IMR-90 (cell line): ENCODE measurements at regions not wholly inside any gene's neighbourhood (a gene's known extent, or its start where the extent isn't known, plus 50 kb on each side); places are given as distances from the start of the nearest gene placed in this dataset.

Source experiments
- ATAC-seq: fragments of 200-7000 bp; cut with Tn5 transposase; 2 replicates; pipeline ENCODE4 v1.9.1; 2020; ENCODE audit warnings: low read depth, mild to moderate bottlenecking, moderate library complexity
- BruUV-seq: library from RNA; stranded (reverse); fragments of 400-500 nt; replicated peaks from 2 replicates; lab custom pipeline; 2021; lab: Mats Ljungman, UMichigan
- CTCF ChIA-PET: fragments of 300-600 bp; formaldehyde crosslinking; extraction: SDS; loops from one replicate; lab custom pipeline; 2021; ENCODE audit warnings: antibody characterized with exemption; lab: Yijun Ruan, JAX
- POLR2A ChIA-PET: fragments of 300-600 bp; sonication (Branson Sonifier 250); formaldehyde crosslinking; loops from one replicate; lab custom pipeline; 2022; ENCODE audit warnings: antibody characterized with exemption; ENCODE audit not compliant: unreplicated experiment; lab: Charles Lee
- DNase-seq: peaks from one replicate; pipeline ENCODE4 v3.0.0; 2013
- H2AFZ ChIP-seq: replicated peaks from 2 replicates; pipeline ENCODE3; 2013; ENCODE audit warnings: low read length, mild to moderate bottlenecking; ENCODE audit not compliant: poor library complexity
- H2AK5ac ChIP-seq: 2 replicates; pipeline ENCODE4 v1.6.1; 2013; ENCODE audit warnings: low read depth, low read length, inconsistent platforms
- H2AK9ac ChIP-seq: replicated peaks from 2 replicates; pipeline ENCODE3; 2013; ENCODE audit warnings: mild to moderate bottlenecking, low read depth, low read length, moderate library complexity; ENCODE audit not compliant: poor library complexity
- H2BK120ac ChIP-seq: 2 replicates; pipeline ENCODE4 v1.6.1; 2013; ENCODE audit warnings: low read depth, low read length, inconsistent platforms
- H2BK15ac ChIP-seq: 3 replicates; pipeline ENCODE4 v1.6.1; 2013; ENCODE audit warnings: low read depth, low read length, inconsistent platforms
- H2BK20ac ChIP-seq: 2 replicates; pipeline ENCODE4 v1.6.1; 2013; ENCODE audit warnings: low read depth, mild to moderate bottlenecking, inconsistent platforms, low read length, moderate library complexity
- H2BK5ac ChIP-seq: 2 replicates; pipeline ENCODE4 v1.6.1; 2013; ENCODE audit warnings: mild to moderate bottlenecking, low read depth, low read length, inconsistent platforms; ENCODE audit not compliant: poor library complexity, severe bottlenecking
- H3K14ac ChIP-seq: replicated peaks from 2 replicates; pipeline ENCODE4 v1.6.1; 2013; ENCODE audit warnings: low read depth, low read length, inconsistent platforms
- H3K18ac ChIP-seq: 2 replicates; pipeline ENCODE4 v1.6.1; 2013; ENCODE audit warnings: low read depth, low read length, control low read depth
- H3K23ac ChIP-seq: 2 replicates; pipeline ENCODE4 v1.6.1; 2013; ENCODE audit warnings: low read depth, low read length, inconsistent platforms
- H3K27ac ChIP-seq: 2 replicates; pipeline ENCODE4 v1.5.1; 2013; ENCODE audit warnings: mild to moderate bottlenecking, control low read depth, low read length; ENCODE audit not compliant: insufficient read depth
- H3K27me3 ChIP-seq: 2 replicates; pipeline ENCODE4 v1.6.1; 2013; ENCODE audit warnings: low read length; ENCODE audit not compliant: control insufficient read depth, insufficient read depth
- H3K36me3 ChIP-seq: 2 replicates; pipeline ENCODE4 v1.6.1; 2013; ENCODE audit warnings: low read length, mixed read lengths; ENCODE audit not compliant: control insufficient read depth, insufficient read depth
- H3K4ac ChIP-seq: 2 replicates; pipeline ENCODE4 v1.6.1; 2013; ENCODE audit warnings: low read depth, low read length, inconsistent platforms
- H3K4me1 ChIP-seq: 2 replicates; pipeline ENCODE4 v1.6.1; 2013; ENCODE audit warnings: low read length, mixed read lengths; ENCODE audit not compliant: control insufficient read depth, insufficient read depth
- H3K4me2 ChIP-seq: 2 replicates; pipeline ENCODE4 v1.6.1; 2013; ENCODE audit warnings: low read depth, mild to moderate bottlenecking, control low read depth, low read length, moderate library complexity
- H3K4me3 ChIP-seq: 2 replicates; pipeline ENCODE4 v1.5.1; 2013; ENCODE audit warnings: low read depth, mild to moderate bottlenecking, control low read depth, low read length, moderate library complexity; ENCODE audit not compliant: insufficient read depth
- H3K56ac ChIP-seq: 2 replicates; pipeline ENCODE4 v1.6.1; 2013; ENCODE audit warnings: low read length, inconsistent platforms; ENCODE audit not compliant: insufficient read depth; ENCODE audit errors: extremely low read depth
- H3K79me1 ChIP-seq, 2 experiments: 2 replicates each; pipeline ENCODE4 v1.6.1; 2013; ENCODE audit warnings: low read length in 2 of 2, inconsistent platforms in 1 of 2, low read depth in 1 of 2
- H3K9ac ChIP-seq: 2 replicates; pipeline ENCODE4 v1.6.1; 2013; ENCODE audit warnings: low read depth, low read length, control low read depth
- H3K9me1 ChIP-seq: 2 replicates; pipeline ENCODE4 v1.6.1; 2013; ENCODE audit warnings: low read length, inconsistent platforms; ENCODE audit not compliant: insufficient read depth
- H3K9me3 ChIP-seq: 2 replicates; pipeline ENCODE4 v1.6.1; 2013; ENCODE audit warnings: low read length; ENCODE audit not compliant: control insufficient read depth, insufficient read depth
- H4K20me1 ChIP-seq: 2 replicates; pipeline ENCODE4 v1.6.1; 2013; ENCODE audit warnings: low read length, inconsistent platforms; ENCODE audit not compliant: insufficient read depth
- H4K5ac ChIP-seq: 2 replicates; pipeline ENCODE4 v1.6.1; 2013; ENCODE audit warnings: mild to moderate bottlenecking, low read depth, low read length, control low read depth
- H4K8ac ChIP-seq, 2 experiments: 2 replicates each; pipeline ENCODE4 v1.6.1; 2013; ENCODE audit warnings: low read depth in 2 of 2, low read length in 2 of 2, control low read depth in 1 of 2, inconsistent platforms in 1 of 2
- H4K91ac ChIP-seq: 2 replicates; pipeline ENCODE4 v1.6.1; 2013; ENCODE audit warnings: low read depth, low read length, inconsistent platforms; ENCODE audit not compliant: insufficient read depth
- BHLHE40 ChIP-seq: fragments of 150-350 bp; IDR thresholded peaks from 2 replicates; pipeline ENCODE4 v1.6.1; 2016; ENCODE audit warnings: mild to moderate bottlenecking, low read depth, low read length
- CTCF ChIP-seq: conservative IDR thresholded peaks from 2 replicates; pipeline ENCODE4 v1.5.1; 2012; ENCODE audit warnings: mild to moderate bottlenecking, low read depth, low read length, improper control_type of control experiment
- MAFK ChIP-seq: IDR thresholded peaks from 2 replicates; pipeline ENCODE4 v1.6.1; 2012; ENCODE audit warnings: low read depth, low read length, improper control_type of control experiment
- MAZ ChIP-seq: IDR thresholded peaks from 2 replicates; pipeline ENCODE4 v1.6.1; 2012; ENCODE audit warnings: low read depth, mild to moderate bottlenecking, low read length, improper control_type of control experiment, moderate library complexity, borderline replicate concordance
- NFE2L2 ChIP-seq: fragments of 150-350 bp; IDR thresholded peaks from 2 replicates; pipeline ENCODE4 v1.6.1; 2016; ENCODE audit warnings: low read depth, mild to moderate bottlenecking, low read length
- RAD21 ChIP-seq: IDR thresholded peaks from 2 replicates; pipeline ENCODE4 v1.6.1; 2012; ENCODE audit warnings: low read length, improper control_type of control experiment
- RFX5 ChIP-seq: IDR thresholded peaks from 2 replicates; pipeline ENCODE4 v1.8.0; 2012; ENCODE audit warnings: low read depth, mild to moderate bottlenecking, low read length, moderate library complexity
- SMC3 ChIP-seq: fragments of 150-350 bp; IDR thresholded peaks from 2 replicates; pipeline ENCODE4 v1.6.1; 2016; ENCODE audit warnings: low read depth, mild to moderate bottlenecking, antibody characterized with exemption, low read length, moderate library complexity
- WGBS, 2 experiments: methylation state at CpG; one replicate each; pipeline versions ENCODE4 v1.1.5 to v1.1.7; 2013; ENCODE audit warnings: missing lambda C conversion rate in 2 of 2; ENCODE audit not compliant: insufficient read length in 1 of 2; ENCODE audit errors: extremely low coverage in 2 of 2; 5-methylcytosine and 5-hydroxymethylcytosine counted together
- dilution Hi-C: fragments of 300-500 bp; cut with HindIII; formaldehyde crosslinking; loops from one replicate; pipeline ENCODE4 v1.14.3; 2018; ENCODE audit warnings: low sequenced_read_pairs; ENCODE audit not compliant: unreplicated experiment
- in situ Hi-C: fragments of 300-500 bp; cut with MboI; formaldehyde crosslinking; loops from 3 replicates; pipeline ENCODE4 v1.14.3; 2019; ENCODE audit warnings: low sequenced_read_pairs, inconsistent platforms, mixed read lengths
- intact Hi-C: fragments of 100-400 bp; cut with micrococcal nuclease; formaldehyde crosslinking; loops from 2 replicates; pipeline ENCODE4 v1.10.0; 2022

GRCh38 chr2:128424406-128425171 is 105.9 kb upstream of the HS6ST1 start:
- Histone ChIP-seq H2AK5ac (no peak overlapping the region), H3K9ac (no peak overlapping the region), H3K27me3 (no peaks in the 10 kb centered on the region; the same call in 1 of the 2 replicates), H3K4me3 (no peak overlapping the region), H2BK5ac (no peak overlapping the region), H2AK9ac (no peak overlapping the region), H4K5ac (no peak overlapping the region), H2BK15ac (no peak overlapping the region), H3K4ac (peak overlapping the region; percentile 33; the same call in 1 of the 2 replicates), H2BK20ac (no peak overlapping the region; the same call in 1 of the 2 replicates), H3K56ac (no peak overlapping the region), H3K79me1 (no peaks in the 10 kb centered on the region), H2AFZ (peak overlapping the region; percentile 34), H3K9me3 (no peaks in the 10 kb centered on the region; the same call in 1 of the 2 replicates), H3K9me1 (peaks cover 8% of the 10 kb centered on the region; the same call in 1 of the 2 replicates), H3K14ac (no peak overlapping the region), H3K18ac (no peak overlapping the region), H4K20me1 (no peaks in the 10 kb centered on the region), H3K4me1 (peaks cover 10% of the 10 kb centered on the region), H3K4me2 (no peak overlapping the region), H2BK120ac (no peak overlapping the region), H3K27ac (no peak overlapping the region), H4K91ac (0 out of 2 replicates have a peak overlapping the region, but pooled peaks have one; percentile 18), H3K36me3 (no peaks in the 10 kb centered on the region), H4K8ac (no peak overlapping the region), H3K23ac (no peak overlapping the region)
- POLR2A ChIA-PET = no interaction called here
- BruUV-seq = no TSS peak
- ATAC-seq (no peak), DNase-seq (no peak)
- dilution Hi-C loops (no loop called here), in situ Hi-C loops (no loop called here), intact Hi-C loops (no loop called here)
- TF ChIP-seq MAFK (no peak), SMC3 (no peak), BHLHE40 (no peak), NFE2L2 (no peak), MAZ (no peak), RAD21 (no peak), RFX5 (no peak), CTCF (no peak)
- WGBS, 2 experiments = no CpG with 5 or more reads among the region's 11 CpGs
- CTCF ChIA-PET = interaction anchor here (0.6 kb wide), 1 partner anchor 225 kb away, joined by 4 read pairs; no protein-coding TSS in a partner anchor
